GM20000 (cell line): ENCODE measurements at regions not wholly inside any gene's neighbourhood (a gene's known extent, or its start where the extent isn't known, plus 50 kb on each side); places are given as distances from the start of the nearest gene placed in this dataset.

ENCODE experiments used
- DNase-seq: peaks from one replicate; pipeline ENCODE4 v3.0.0; 2012; ENCODE audit warnings: low spot score
- CTCF ChIP-seq: IDR thresholded peaks from 2 replicates; pipeline ENCODE4 v1.5.1; 2012; ENCODE audit warnings: mild to moderate bottlenecking, control low read depth; ENCODE audit errors: extremely low read depth, missing control alignments

- TF ChIP-seq CTCF, result no peak
- no peak for DNase-seq
Measured at GRCh38 chr5:61737964-61738340, 405.9 kb downstream of the ZSWIM6 start.

- no peak for TF ChIP-seq CTCF
Measured at GRCh38 chr5:61738446-61738845, 406.4 kb downstream of the ZSWIM6 start.

DNA sequence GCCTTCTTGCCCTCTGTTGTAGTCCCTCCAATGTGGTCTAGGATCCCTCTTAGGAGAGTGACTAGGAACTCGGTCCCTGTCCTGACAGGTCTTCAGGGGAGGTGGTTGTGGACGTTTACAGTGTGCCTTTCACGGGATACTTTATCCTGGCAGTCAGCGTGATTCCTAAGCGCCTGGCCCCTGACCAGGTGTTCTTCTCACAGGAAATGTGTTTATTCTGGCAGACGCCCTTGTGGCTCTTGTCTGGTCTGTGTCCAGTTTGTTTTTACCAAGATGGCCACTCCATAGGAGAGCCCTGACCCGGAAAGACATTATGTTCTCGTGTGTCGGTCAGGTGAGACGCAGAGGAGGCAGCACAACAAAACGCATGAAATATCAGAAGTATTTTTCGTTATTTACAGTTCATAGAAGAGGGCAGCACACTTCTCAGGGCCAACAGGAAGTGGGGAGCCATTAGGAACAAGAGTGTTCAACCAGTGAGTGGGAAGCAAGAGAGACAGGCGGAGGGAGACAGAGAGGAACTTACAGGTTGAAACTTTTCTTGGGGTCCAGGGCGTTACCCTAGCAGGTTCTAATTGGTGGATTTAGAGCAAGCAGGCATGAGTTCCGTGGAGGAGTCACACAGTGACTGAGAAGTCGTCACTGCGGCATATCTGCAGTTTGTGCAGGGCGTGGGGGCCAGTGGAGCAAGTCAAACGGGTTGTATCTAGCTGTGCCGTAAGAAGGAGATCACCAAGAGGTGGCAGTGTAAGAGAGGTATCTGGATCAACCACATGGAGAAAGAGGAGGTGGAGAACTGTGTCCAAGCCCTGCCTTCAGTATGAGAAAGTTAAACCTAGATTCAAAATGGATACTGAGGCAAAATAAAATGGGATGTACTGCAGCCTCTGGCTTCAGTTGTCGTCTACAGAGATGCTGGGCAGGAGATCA is 412.9 kb downstream of the ZSWIM6 start:
- TF ChIP-seq CTCF, result no peak
- DNase-seq, result no peak

More at GRCh38 chr5:61738446-61738845, 406.4 kb downstream of the ZSWIM6 start:
- no peak for DNase-seq

DNA sequence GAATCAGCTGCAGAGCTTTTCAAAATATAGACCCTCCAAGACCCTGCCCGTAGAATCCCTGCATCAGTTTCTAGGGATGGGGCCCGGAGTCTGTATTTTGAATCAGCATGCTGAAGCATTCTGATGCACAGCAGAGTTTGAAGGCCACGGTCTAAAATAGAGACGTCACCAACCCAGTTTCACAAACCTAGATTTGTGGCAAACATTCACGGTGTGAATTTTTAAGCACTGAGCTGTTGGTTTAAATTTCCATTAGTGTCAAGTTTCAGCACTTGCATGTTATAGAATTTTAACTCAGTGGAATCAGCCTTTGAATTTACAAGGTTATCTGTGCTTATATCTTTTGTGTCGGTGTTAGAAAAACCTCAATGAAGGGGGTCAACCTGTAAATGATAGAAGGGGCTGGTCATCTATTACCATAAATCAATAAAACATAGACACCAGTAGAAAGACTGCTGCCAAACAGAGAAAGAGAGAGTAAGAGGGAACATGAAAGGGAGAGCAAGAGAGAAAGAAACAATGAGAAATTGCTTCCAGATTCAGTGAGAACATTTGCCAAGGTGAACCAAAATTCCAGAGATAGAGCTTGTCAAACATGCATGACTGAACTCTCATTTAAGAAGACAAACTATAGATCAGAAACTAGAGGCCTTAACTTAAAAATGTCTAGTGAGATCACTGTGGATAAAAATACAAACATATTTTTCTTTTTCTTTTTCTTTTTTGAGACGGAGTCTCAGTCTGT is 414.9 kb downstream of the ZSWIM6 start:
- TF ChIP-seq CTCF, result no peak
- DNase-seq, result no peak

GRCh38 chr5:61748121-61748520 is 416.1 kb downstream of the ZSWIM6 start:
- no peak for DNase-seq
- no peak for TF ChIP-seq CTCF

GRCh38 chr5:61748651-61749050 is 416.6 kb downstream of the ZSWIM6 start:
- no peak for DNase-seq
- TF ChIP-seq CTCF, result no peak

- no peak for TF ChIP-seq CTCF
- no peak for DNase-seq
Measured at GRCh38 chr5:61752588-61752987, 420.5 kb downstream of the ZSWIM6 start.
